Vagina (tissue), 2 donors: ENCODE measurements at regions not wholly inside any gene's neighbourhood (a gene's known extent, or its start where the extent isn't known, plus 50 kb on each side); places are given as distances from the start of the nearest gene placed in this dataset.

Experiments
- DNase-seq, 2 donors: peaks; one replicate each; pipeline ENCODE4 v3.0.0-alpha.2; 2017; ENCODE audit errors: extremely low spot score in 2 of 2
- H3K27ac ChIP-seq: fragments of 200-600 bp; sonication (generic); one replicate; pipeline ENCODE4 v1.5.1; 2019
- H3K27me3 ChIP-seq: fragments of 200-600 bp; sonication (generic); one replicate; pipeline ENCODE4 v1.5.1; 2019
- H3K36me3 ChIP-seq, 2 donors: fragments of 200-600 bp; sonication (generic); one replicate each; pipeline ENCODE4 v1.5.1; 2017 to 2019
- H3K4me1 ChIP-seq: fragments of 200-600 bp; sonication (generic); one replicate; pipeline ENCODE4 v1.5.1; 2019
- H3K4me3 ChIP-seq, 2 donors: fragments of 200-600 bp; sonication (generic); 1 replicate in 1 of 2; 2 replicates in 1 of 2; pipeline ENCODE4 v1.5.1; 2016 to 2019
- H3K9me3 ChIP-seq: fragments of 200-600 bp; sonication (generic); one replicate; pipeline ENCODE4 v1.5.1; 2019
- POLR2A ChIP-seq, 2 donors: fragments of 450-650 bp; IDR thresholded peaks; one replicate each; pipeline ENCODE4 v1.6.1; 2017; ENCODE audit warnings: antibody characterized with exemption in 2 of 2, mild to moderate bottlenecking in 2 of 2, moderate library complexity in 2 of 2
- POLR2AphosphoS5 ChIP-seq, 2 donors: sonication (generic); formaldehyde crosslinking; IDR thresholded peaks; one replicate each; pipeline ENCODE4 v1.9.0; 2017; ENCODE audit warnings: antibody characterized with exemption in 2 of 2, mild to moderate bottlenecking in 2 of 2, low read depth in 1 of 2; ENCODE audit not compliant: insufficient read depth in 1 of 2
- intact Hi-C: fragments of 100-400 bp; cut with DNase I; formaldehyde crosslinking; loops from one replicate; pipeline ENCODE4 v1.15.1; 2023
- TF ChIP-seq, protein P1 (sequence below), 3 experiments: fragments of 450-650 bp in 2 of 3; fragments of 200-600 bp in 1 of 3; sonication (generic) in 1 of 3; IDR thresholded peaks; one replicate each; pipeline ENCODE4 v1.5.1; 2017 to 2019; ENCODE audit warnings: antibody characterized with exemption in 3 of 3, mild to moderate bottlenecking in 2 of 3, moderate library complexity in 2 of 3

DNA sequence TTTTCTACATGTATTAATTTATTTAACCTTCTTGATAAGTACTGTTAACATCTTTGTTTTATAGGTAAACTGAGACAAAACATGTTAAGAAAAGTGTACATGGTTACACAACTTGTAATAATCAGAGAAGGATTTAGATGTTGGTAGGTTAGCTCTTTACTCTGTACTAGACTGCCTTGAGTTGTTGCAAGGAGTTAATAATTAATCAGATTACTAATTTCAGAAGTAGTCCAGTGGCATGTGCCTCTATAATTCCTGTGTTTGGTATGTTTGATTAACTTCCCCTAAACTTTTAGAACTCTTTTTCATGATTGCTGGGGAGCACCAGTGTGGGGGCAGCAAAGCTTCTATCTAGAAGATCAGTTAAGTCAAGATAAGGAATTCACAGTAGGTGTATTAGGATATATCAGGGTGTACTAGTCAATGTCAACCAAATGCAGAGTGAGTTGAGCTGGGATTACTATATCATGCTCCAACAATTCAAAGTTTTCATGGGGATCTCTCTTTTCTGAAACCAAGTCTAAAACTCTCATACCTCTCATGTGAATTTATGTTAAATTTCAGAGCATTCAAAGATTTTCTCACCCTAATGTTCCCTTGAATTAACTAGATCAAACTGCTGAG, 129.7 kb upstream of the AHI1 start:
- Histone ChIP-seq H3K9me3 (no peaks in the 10 kb centered on the region), H3K36me3 (no peaks in the 10 kb centered on the region), H3K4me1 (no peaks in the 10 kb centered on the region), H3K27me3 (no peaks in the 10 kb centered on the region), H3K27ac (no peak overlapping the region), H3K4me3 (no peak overlapping the region)
- TF ChIP-seq, protein P1, sequence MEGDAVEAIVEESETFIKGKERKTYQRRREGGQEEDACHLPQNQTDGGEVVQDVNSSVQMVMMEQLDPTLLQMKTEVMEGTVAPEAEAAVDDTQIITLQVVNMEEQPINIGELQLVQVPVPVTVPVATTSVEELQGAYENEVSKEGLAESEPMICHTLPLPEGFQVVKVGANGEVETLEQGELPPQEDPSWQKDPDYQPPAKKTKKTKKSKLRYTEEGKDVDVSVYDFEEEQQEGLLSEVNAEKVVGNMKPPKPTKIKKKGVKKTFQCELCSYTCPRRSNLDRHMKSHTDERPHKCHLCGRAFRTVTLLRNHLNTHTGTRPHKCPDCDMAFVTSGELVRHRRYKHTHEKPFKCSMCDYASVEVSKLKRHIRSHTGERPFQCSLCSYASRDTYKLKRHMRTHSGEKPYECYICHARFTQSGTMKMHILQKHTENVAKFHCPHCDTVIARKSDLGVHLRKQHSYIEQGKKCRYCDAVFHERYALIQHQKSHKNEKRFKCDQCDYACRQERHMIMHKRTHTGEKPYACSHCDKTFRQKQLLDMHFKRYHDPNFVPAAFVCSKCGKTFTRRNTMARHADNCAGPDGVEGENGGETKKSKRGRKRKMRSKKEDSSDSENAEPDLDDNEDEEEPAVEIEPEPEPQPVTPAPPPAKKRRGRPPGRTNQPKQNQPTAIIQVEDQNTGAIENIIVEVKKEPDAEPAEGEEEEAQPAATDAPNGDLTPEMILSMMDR (IDR thresholded peaks at IDR 0.05) = no peak
- TF ChIP-seq POLR2A (IDR thresholded peaks at IDR 0.05) = no peak
- no peak for TF ChIP-seq POLR2AphosphoS5 (IDR thresholded peaks at IDR 0.05; ENCODE audit: insufficient read depth in 1 of 2, low read depth in 1 of 2)
- no peak for DNase-seq
- intact Hi-C loops = no loop called here

DNA sequence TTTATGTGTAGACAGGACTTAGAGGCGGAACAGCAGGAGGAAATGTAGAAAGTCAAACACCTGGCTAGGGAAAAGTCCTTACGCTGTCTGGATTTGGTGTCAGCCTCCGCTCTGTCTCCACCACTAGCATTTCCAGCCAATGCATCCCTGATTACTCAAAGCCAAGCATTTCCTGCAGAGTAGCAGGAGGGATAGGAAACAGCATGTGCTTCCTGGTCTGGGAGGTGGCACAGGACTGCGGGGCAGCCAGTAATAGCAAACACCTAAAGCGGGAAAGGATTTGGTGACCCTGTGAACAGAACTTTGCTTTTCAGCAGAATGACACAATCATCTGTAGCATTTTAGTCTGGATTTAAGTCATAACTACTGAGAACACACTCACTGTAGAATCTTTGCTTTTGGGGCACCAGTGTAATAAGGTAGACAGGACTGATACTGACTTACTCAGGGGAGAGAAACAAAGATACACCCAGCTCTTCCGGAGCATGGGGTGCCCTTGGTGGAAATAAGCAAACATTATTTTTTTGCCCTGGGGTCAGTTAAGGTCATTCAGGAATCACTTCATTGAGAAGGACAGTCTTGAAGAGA, 133.3 kb upstream of the AHI1 start:
- no peaks in the 10 kb centered on the region for H3K4me1 ChIP-seq
- no peaks in the 10 kb centered on the region for H3K9me3 ChIP-seq
- intact Hi-C loops = no loop called here
- H3K27ac ChIP-seq = no peak overlapping the region
- H3K36me3 ChIP-seq = no peaks in the 10 kb centered on the region
- TF ChIP-seq POLR2AphosphoS5 (IDR thresholded peaks at IDR 0.05; ENCODE audit: insufficient read depth in 1 of 2, low read depth in 1 of 2) (no peak), POLR2A (IDR thresholded peaks at IDR 0.05) (no peak)
- TF ChIP-seq, protein P1 (IDR thresholded peaks at IDR 0.05) = no peak
- no peak overlapping the region for H3K4me3 ChIP-seq
- H3K27me3 ChIP-seq = no peaks in the 10 kb centered on the region
- no peak for DNase-seq

DNA sequence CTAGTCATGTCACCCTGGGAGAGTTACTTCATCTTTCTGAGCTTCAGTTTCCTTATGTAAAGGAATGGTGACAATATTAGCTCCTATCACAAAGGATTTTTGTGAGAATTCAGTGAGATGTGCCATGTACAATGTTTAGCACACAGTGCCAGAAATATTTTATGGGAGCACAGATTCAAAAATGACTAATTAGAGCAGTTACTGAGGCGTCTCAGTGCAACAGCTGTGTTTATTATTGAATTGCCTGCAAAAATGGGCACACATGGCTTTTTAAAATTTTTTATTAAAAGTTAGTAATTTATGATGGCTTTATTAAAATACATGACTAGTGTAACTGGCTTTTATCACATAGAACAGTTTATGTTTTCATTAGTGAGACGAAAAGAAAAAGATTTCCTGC, 134.3 kb upstream of the AHI1 start:
- no peaks in the 10 kb centered on the region for H3K36me3 ChIP-seq
- no peaks in the 10 kb centered on the region for H3K27me3 ChIP-seq
- no peaks in the 10 kb centered on the region for H3K4me1 ChIP-seq
- no peaks in the 10 kb centered on the region for H3K9me3 ChIP-seq
- DNase-seq = no peak
- H3K27ac ChIP-seq = no peak overlapping the region
- TF ChIP-seq POLR2A (IDR thresholded peaks at IDR 0.05) = no peak
- TF ChIP-seq POLR2AphosphoS5 (IDR thresholded peaks at IDR 0.05; ENCODE audit: insufficient read depth in 1 of 2, low read depth in 1 of 2) = no peak
- TF ChIP-seq, protein P1 (IDR thresholded peaks at IDR 0.05) = no peak
- intact Hi-C loops = no loop called here
- H3K4me3 ChIP-seq = no peak overlapping the region

DNA sequence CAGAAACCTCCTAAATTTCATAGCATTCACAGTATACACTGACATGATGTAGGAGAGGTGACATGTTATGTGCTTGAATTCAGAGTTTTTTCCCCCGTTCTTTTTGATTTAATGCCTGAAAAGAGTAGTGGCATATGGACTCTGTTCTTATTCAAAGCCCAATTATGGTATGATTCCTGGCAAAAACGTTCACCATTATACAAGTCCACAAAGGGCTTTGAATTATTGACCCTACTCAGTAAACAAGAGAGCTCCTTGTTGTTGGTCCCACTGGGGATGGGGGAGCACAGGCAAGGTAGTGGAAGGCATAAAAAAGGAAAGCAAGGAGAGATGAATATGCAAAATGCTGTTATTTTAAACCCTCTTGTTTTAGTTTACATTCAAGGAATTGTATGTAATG, 136.0 kb upstream of the AHI1 start:
- Histone ChIP-seq H3K4me1 (no peaks in the 10 kb centered on the region), H3K27me3 (no peaks in the 10 kb centered on the region), H3K27ac (no peak overlapping the region), H3K4me3 (no peak overlapping the region), H3K9me3 (no peaks in the 10 kb centered on the region), H3K36me3 (no peaks in the 10 kb centered on the region)
- intact Hi-C loops = no loop called here
- DNase-seq = no peak
- TF ChIP-seq POLR2A (IDR thresholded peaks at IDR 0.05) (no peak), POLR2AphosphoS5 (IDR thresholded peaks at IDR 0.05; ENCODE audit: insufficient read depth in 1 of 2, low read depth in 1 of 2) (no peak)
- TF ChIP-seq, protein P1 (IDR thresholded peaks at IDR 0.05) = no peak

DNA sequence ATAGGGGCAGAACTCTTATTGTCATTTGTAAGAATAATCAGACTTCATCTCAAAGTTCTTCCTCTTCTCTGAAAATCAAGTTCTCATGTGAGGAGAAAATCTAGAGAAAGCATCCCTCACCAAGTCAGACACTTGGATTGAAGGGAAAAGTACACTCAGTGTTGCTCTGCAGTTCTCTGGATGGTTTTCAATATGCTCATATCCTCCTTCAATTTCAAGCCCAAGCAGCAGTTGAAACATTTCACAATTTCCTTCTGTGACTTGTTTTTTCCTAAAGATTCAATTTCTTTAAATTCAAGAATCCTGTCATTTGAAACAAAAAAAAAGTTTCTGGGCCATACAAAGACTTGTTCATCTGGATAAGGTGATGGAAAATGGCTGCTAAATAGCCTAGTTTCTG, 140.2 kb upstream of the AHI1 start:
- H3K9me3 ChIP-seq = no peaks in the 10 kb centered on the region
- H3K4me3 ChIP-seq = no peak overlapping the region
- intact Hi-C loops = no loop called here
- no peaks in the 10 kb centered on the region for H3K36me3 ChIP-seq
- TF ChIP-seq POLR2A (IDR thresholded peaks at IDR 0.05) (no peak), POLR2AphosphoS5 (IDR thresholded peaks at IDR 0.05; ENCODE audit: insufficient read depth in 1 of 2, low read depth in 1 of 2) (no peak)
- TF ChIP-seq, protein P1 (IDR thresholded peaks at IDR 0.05) = no peak
- no peaks in the 10 kb centered on the region for H3K27me3 ChIP-seq
- DNase-seq = no peak
- no peak overlapping the region for H3K27ac ChIP-seq
- no peaks in the 10 kb centered on the region for H3K4me1 ChIP-seq
